IPS-NIHi11 (cell line): ENCODE measurements at regions not wholly inside any gene's neighbourhood (a gene's known extent, or its start where the extent isn't known, plus 50 kb on each side); places are given as distances from the start of the nearest gene placed in this dataset.

Experiments
- DNase-seq: peaks from one replicate; pipeline ENCODE4 v3.0.0; 2012; ENCODE audit warnings: mixed read lengths, low spot score

GRCh38 chr11:116112087-116112935 lies 608.1 kb upstream of the CADM1 start:
- DNase-seq = no peak

GRCh38 chr11:116111546-116111945 lies 607.3 kb upstream of the CADM1 start:
- DNase-seq = no peak

GRCh38 chr11:116110802-116111201 lies 606.6 kb upstream of the CADM1 start:
- DNase-seq = no peak

- no peak for DNase-seq
Measured at GRCh38 chr11:116110356-116110755, 606.1 kb upstream of the CADM1 start.

- DNase-seq = no peak
Measured at GRCh38 chr11:116109228-116109627, 605.0 kb upstream of the CADM1 start.

- no peak for DNase-seq
Measured at GRCh38 chr11:116108161-116108560, 603.9 kb upstream of the CADM1 start.

GRCh38 chr11:116107229-116107628 lies 603.0 kb upstream of the CADM1 start:
- DNase-seq = peak; percentile 59

- DNase-seq = no peak
Measured at GRCh38 chr11:116104498-116105174, 600.4 kb upstream of the CADM1 start.

- no peak for DNase-seq
Measured at GRCh38 chr11:116101902-116102301, 597.7 kb upstream of the CADM1 start.

GRCh38 chr11:116100016-116100415 lies 595.8 kb upstream of the CADM1 start:
- no peak for DNase-seq

GRCh38 chr11:116099541-116099940 lies 595.3 kb upstream of the CADM1 start:
- DNase-seq = no peak

GRCh38 chr11:116096272-116096995 lies 592.2 kb upstream of the CADM1 start:
- no peak for DNase-seq

GRCh38 chr11:116093481-116094270 lies 589.5 kb upstream of the CADM1 start:
- DNase-seq = no peak

GRCh38 chr11:116093065-116093464 lies 588.9 kb upstream of the CADM1 start:
- no peak for DNase-seq

- no peak for DNase-seq
Measured at GRCh38 chr11:116086426-116086825, 582.2 kb upstream of the CADM1 start.

GRCh38 chr11:116085031-116085635 lies 580.9 kb upstream of the CADM1 start:
- no peak for DNase-seq

- no peak for DNase-seq
Measured at GRCh38 chr11:116084511-116084910, 580.3 kb upstream of the CADM1 start.

- DNase-seq = no peak
Measured at GRCh38 chr11:116082256-116082655, 578.0 kb upstream of the CADM1 start.

- no peak for DNase-seq
Measured at GRCh38 chr11:116079580-116079979, 575.4 kb upstream of the CADM1 start.

GRCh38 chr11:116078101-116078591 lies 573.9 kb upstream of the CADM1 start:
- peak; percentile 52 for DNase-seq

- no peak for DNase-seq
Measured at GRCh38 chr11:116077092-116077491, 572.9 kb upstream of the CADM1 start.
